HCT116 (cell line): ENCODE measurements at regions not wholly inside any gene's neighbourhood (a gene's known extent, or its start where the extent isn't known, plus 50 kb on each side); places are given as distances from the start of the nearest gene placed in this dataset.

Experiments
- ATF3 ChIP-seq: IDR thresholded peaks from 2 replicates; pipeline ENCODE4 v1.6.1; 2012
- CBX3 ChIP-seq: IDR thresholded peaks from 2 replicates; pipeline ENCODE4 v1.6.1; 2012; ENCODE audit warnings: low read depth
- CEBPB ChIP-seq: IDR thresholded peaks from 2 replicates; pipeline ENCODE4 v1.6.1; 2012; ENCODE audit warnings: low read depth
- CTCF ChIP-seq, 3 experiments: fragments of 200-600 bp in 1 of 3; sonication (generic) in 1 of 3; IDR thresholded peaks in 2 of 3; conservative IDR thresholded peaks in 1 of 3; 2 replicates each; pipeline ENCODE4 v1.5.1; 2012 to 2017; ENCODE audit warnings: low read depth in 2 of 3, low read length in 2 of 3, antibody characterized with exemption in 1 of 3, borderline replicate concordance in 1 of 3, control low read depth in 1 of 3, mild to moderate bottlenecking in 1 of 3, mixed read lengths in 1 of 3, mixed run types in 1 of 3, moderate library complexity in 1 of 3; ENCODE audit not compliant: insufficient read depth in 1 of 3
- EGR1 ChIP-seq: IDR thresholded peaks from 2 replicates; pipeline ENCODE4 v1.6.1; 2012; ENCODE audit warnings: low read depth
- ELF1 ChIP-seq: IDR thresholded peaks from 2 replicates; pipeline ENCODE4 v1.6.1; 2012; ENCODE audit warnings: low read depth, borderline replicate concordance
- EZH2 ChIP-seq: fragments of 200-600 bp; sonication (generic); IDR thresholded peaks from 2 replicates; pipeline ENCODE4 v1.6.1; 2017; ENCODE audit warnings: antibody characterized with exemption, mixed run types
- EZH2phosphoT487 ChIP-seq: fragments of 200-600 bp; IDR thresholded peaks from 2 replicates; pipeline ENCODE4 v1.6.1; 2018; ENCODE audit warnings: antibody characterized with exemption, borderline replicate concordance
- JUND ChIP-seq: IDR thresholded peaks from 2 replicates; pipeline ENCODE4 v1.6.1; 2012
- MAX ChIP-seq: IDR thresholded peaks from 2 replicates; pipeline ENCODE4 v1.6.1; 2012
- POLR2A ChIP-seq: IDR thresholded peaks from 2 replicates; pipeline ENCODE4 v1.7.0; 2011; ENCODE audit warnings: borderline replicate concordance; ENCODE audit not compliant: insufficient read depth, insufficient read length; ENCODE audit errors: extremely low read depth
- POLR2AphosphoS5 ChIP-seq: IDR thresholded peaks from 2 replicates; pipeline ENCODE4 v1.6.1; 2011; ENCODE audit warnings: mild to moderate bottlenecking, low read depth, low read length, moderate library complexity
- RAD21 ChIP-seq: IDR thresholded peaks from 2 replicates; pipeline ENCODE4 v1.6.1; 2012; ENCODE audit warnings: low read depth, mild to moderate bottlenecking
- ZNF274 ChIP-seq: fragments of 200-500 bp; sonication (Bioruptor generic); IDR thresholded peaks from 2 replicates; pipeline ENCODE4 v1.6.1; 2014; ENCODE audit warnings: mild to moderate bottlenecking, low read depth, low read length, inconsistent platforms

- TF ChIP-seq RAD21 (no peak), CTCF (IDR thresholded peaks at IDR 0.05 in 2 of 3, conservative IDR thresholded peaks at IDR 0.05 in 1 of 3; ENCODE audit: borderline replicate concordance in 1 of 3, insufficient read depth in 1 of 3, low read depth in 2 of 3, low read length in 2 of 3) (no peak), JUND (no peak), POLR2A (no peak), ELF1 (no peak), EGR1 (no peak), CBX3 (no peak), ATF3 (no peak), EZH2phosphoT487 (no peak), POLR2AphosphoS5 (no peak), CEBPB (no peak), EZH2 (no peak), ZNF274 (no peak), MAX (no peak)
These were observed 286.0 kb upstream of the FBXL7 start for GRCh38 chr5:15214010-15214409.
